Psoas muscle (tissue), 7 donors: ENCODE measurements at regions not wholly inside any gene's neighbourhood (a gene's known extent, or its start where the extent isn't known, plus 50 kb on each side); places are given as distances from the start of the nearest gene placed in this dataset.

Experiments
- ATAC-seq, 4 donors: fragments of 200-7000 bp; cut with Tn5 transposase; one replicate each; pipeline ENCODE4 v1.9.1; 2020; ENCODE audit warnings: moderate library complexity in 3 of 4, mild to moderate bottlenecking in 2 of 4
- DNase-seq, 2 donors: peaks; one replicate each; pipeline ENCODE4 v3.0.0-alpha.2; 2020
- H3K27ac ChIP-seq: fragments of 200-600 bp; one replicate; pipeline ENCODE4 v1.8.0; 2022
- H3K27me3 ChIP-seq, 3 donors: fragments of 200-600 bp in 1 of 3; one replicate each; pipeline versions ENCODE4 v1.6.1 to v1.8.0; 2013 to 2022; ENCODE audit warnings: low read length in 2 of 3, mild to moderate bottlenecking in 2 of 3, moderate library complexity in 1 of 3; ENCODE audit not compliant: insufficient read depth in 3 of 3
- H3K36me3 ChIP-seq, 2 donors: fragments of 200-600 bp in 1 of 2; one replicate each; pipeline versions ENCODE4 v1.6.1 to v1.8.0; 2013 to 2022; ENCODE audit warnings: low read depth in 1 of 2, mild to moderate bottlenecking in 1 of 2, moderate library complexity in 1 of 2; ENCODE audit not compliant: insufficient read depth in 1 of 2
- H3K4me1 ChIP-seq: fragments of 200-600 bp; one replicate; pipeline ENCODE4 v1.8.0; 2022
- H3K4me3 ChIP-seq: fragments of 200-600 bp; one replicate; pipeline ENCODE4 v1.8.0; 2022; ENCODE audit warnings: mild to moderate bottlenecking
- H3K9me3 ChIP-seq: fragments of 200-600 bp; one replicate; pipeline ENCODE4 v1.8.0; 2022
- WGBS, 3 donors: extraction: QIAGEN DNeasy Blood & Tissue Kit; methylation state at CpG; one replicate each; pipeline versions ENCODE4 v1.1.6 to v1.1.7; 2013; 5-methylcytosine and 5-hydroxymethylcytosine counted together
- intact Hi-C, 2 donors: fragments of 100-400 bp; cut with DNase I; formaldehyde crosslinking; loops; one replicate each; pipeline versions ENCODE4 v1.11.0 to v1.14.2; 2022
- TF ChIP-seq, protein P1 (sequence below): fragments of 200-600 bp; IDR thresholded peaks from one replicate; pipeline ENCODE4 v1.8.0; 2022; ENCODE audit warnings: antibody characterized with exemption
- donor health status: healthy with polysubstance abuse.
- donor health status: DM: no; HTN: no; CAD: no; lungs with moderate emphysema.
- donor health status: Bipolar disorder and iron deficiency.
- donor health status: healthy.
- donor health status: DM: yes; HTN: yes; CAD: no.
- donor health status: DM: no; HTN: no; CAD: no.
- donor health status: DM: yes; HTN: yes; CAD: no.

- no peaks in the 10 kb centered on the region for H3K36me3 ChIP-seq
- no peaks in the 10 kb centered on the region for H3K27me3 ChIP-seq
- intact Hi-C loops = no loop called here
- TF ChIP-seq, protein P1, sequence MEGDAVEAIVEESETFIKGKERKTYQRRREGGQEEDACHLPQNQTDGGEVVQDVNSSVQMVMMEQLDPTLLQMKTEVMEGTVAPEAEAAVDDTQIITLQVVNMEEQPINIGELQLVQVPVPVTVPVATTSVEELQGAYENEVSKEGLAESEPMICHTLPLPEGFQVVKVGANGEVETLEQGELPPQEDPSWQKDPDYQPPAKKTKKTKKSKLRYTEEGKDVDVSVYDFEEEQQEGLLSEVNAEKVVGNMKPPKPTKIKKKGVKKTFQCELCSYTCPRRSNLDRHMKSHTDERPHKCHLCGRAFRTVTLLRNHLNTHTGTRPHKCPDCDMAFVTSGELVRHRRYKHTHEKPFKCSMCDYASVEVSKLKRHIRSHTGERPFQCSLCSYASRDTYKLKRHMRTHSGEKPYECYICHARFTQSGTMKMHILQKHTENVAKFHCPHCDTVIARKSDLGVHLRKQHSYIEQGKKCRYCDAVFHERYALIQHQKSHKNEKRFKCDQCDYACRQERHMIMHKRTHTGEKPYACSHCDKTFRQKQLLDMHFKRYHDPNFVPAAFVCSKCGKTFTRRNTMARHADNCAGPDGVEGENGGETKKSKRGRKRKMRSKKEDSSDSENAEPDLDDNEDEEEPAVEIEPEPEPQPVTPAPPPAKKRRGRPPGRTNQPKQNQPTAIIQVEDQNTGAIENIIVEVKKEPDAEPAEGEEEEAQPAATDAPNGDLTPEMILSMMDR = no peak
- DNase-seq (no peak), ATAC-seq (no peak)
- H3K4me3 ChIP-seq = no peak overlapping the region
- H3K9me3 ChIP-seq = no peaks in the 10 kb centered on the region
- H3K27ac ChIP-seq = no peak overlapping the region
- WGBS, 3 donors = 58 to 63% (median 60%) methylated on average over 5 of the region's 5 CpGs
- no peaks in the 10 kb centered on the region for H3K4me1 ChIP-seq
Observed at GRCh38 chr20:54716174-54716747, 240.9 kb downstream of the DOK5 start.

- Histone ChIP-seq H3K4me3 (no peak overlapping the region), H3K27me3 (peaks cover 0 to 3% (median 0%) of the 10 kb centered on the region in 3 donors), H3K9me3 (no peaks in the 10 kb centered on the region), H3K27ac (no peak overlapping the region), H3K36me3 (no peaks in the 10 kb centered on the region), H3K4me1 (no peaks in the 10 kb centered on the region)
- WGBS, 3 donors = 67 to 74% (median 69%) methylated on average over 3 of the region's 3 CpGs
- ATAC-seq (no peak), DNase-seq (no peak)
- TF ChIP-seq, protein P1 = no peak
- intact Hi-C loops = no loop called here
Observed at GRCh38 chr20:54714817-54715216, 239.4 kb downstream of the DOK5 start.

- WGBS, 3 donors = 81 to 87% (median 83%) methylated on average over 4 of the region's 4 CpGs
Observed at GRCh38 chr20:54713727-54714126, 238.3 kb downstream of the DOK5 start.

DNA sequence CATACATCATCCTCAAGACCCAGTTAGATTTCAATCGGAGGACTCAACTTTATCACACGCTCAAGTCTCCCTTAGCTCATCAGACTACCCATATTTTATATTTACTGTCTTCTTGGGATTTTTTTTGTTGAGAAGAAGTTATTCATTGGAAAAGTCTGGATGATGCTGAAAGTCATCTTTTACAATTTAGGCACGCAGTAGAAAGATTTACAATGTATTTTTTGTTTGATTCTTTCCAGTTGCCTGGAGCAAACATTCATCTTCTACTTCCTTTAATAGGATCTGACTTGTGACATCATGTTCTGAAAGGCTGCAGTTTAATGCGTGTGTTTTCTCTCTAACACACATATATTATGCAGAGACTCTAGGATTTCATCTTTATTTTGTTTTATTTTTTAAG, 235.7 kb downstream of the DOK5 start:
- Histone ChIP-seq H3K27ac (no peak overlapping the region), H3K36me3 (no peaks in the 10 kb centered on the region), H3K4me1 (no peaks in the 10 kb centered on the region), H3K4me3 (no peak overlapping the region), H3K27me3 (peaks cover 0 to 3% (median 0%) of the 10 kb centered on the region in 3 donors), H3K9me3 (no peaks in the 10 kb centered on the region)
- intact Hi-C loops = no loop called here
- 65 to 70% (median 67%) methylated on average over 4 of the region's 4 CpGs for WGBS, 3 donors
- TF ChIP-seq, protein P1 = no peak
- ATAC-seq (no peak), DNase-seq (no peak)

More at GRCh38 chr20:54713727-54714126, 238.3 kb downstream of the DOK5 start:
- no peaks in the 10 kb centered on the region for H3K4me1 ChIP-seq
- H3K27ac ChIP-seq = no peak overlapping the region
- H3K36me3 ChIP-seq = no peaks in the 10 kb centered on the region
- TF ChIP-seq, protein P1 = no peak
- intact Hi-C loops = no loop called here
- DNase-seq (no peak), ATAC-seq (no peak)
- no peaks in the 10 kb centered on the region for H3K9me3 ChIP-seq
- H3K27me3 ChIP-seq = peaks cover 0 to 3% (median 0%) of the 10 kb centered on the region in 3 donors
- no peak overlapping the region for H3K4me3 ChIP-seq

DNA sequence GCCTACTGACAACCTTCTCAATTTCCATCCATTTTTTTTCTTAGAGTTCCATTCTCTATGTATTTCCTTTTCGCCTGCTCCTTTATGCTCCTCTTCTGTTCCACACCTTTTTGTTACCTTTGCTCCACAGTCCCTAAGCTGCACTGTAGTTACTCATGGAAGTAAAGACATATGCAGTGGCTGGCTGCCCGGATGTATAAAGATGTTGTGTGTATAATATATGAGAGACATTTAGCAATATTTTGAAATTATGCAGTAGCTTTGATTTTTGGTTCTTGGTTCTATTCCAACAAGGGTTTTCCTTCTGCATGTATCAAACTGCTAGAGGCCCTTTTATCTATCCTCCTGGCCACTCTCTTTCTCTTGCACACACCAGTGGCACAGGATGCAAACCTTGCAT, 234.9 kb downstream of the DOK5 start:
- 83 to 87% (median 85%) methylated on average over 2 of the region's 2 CpGs for WGBS, 3 donors

More for the DNA sequence above, 234.9 kb downstream of the DOK5 start:
- Histone ChIP-seq H3K4me1 (no peaks in the 10 kb centered on the region), H3K27me3 (peaks cover 0 to 3% (median 0%) of the 10 kb centered on the region in 3 donors), H3K36me3 (no peaks in the 10 kb centered on the region), H3K9me3 (no peaks in the 10 kb centered on the region), H3K27ac (no peak overlapping the region), H3K4me3 (no peak overlapping the region)
- TF ChIP-seq, protein P1 = no peak
- ATAC-seq (no peak), DNase-seq (no peak)
- intact Hi-C loops = no loop called here
